ENCODE measurements at regions not wholly inside any gene's neighbourhood (a gene's known extent, or its start where the extent isn't known, plus 50 kb on each side); places are given as distances from the start of the nearest gene placed in this dataset.

DNA sequence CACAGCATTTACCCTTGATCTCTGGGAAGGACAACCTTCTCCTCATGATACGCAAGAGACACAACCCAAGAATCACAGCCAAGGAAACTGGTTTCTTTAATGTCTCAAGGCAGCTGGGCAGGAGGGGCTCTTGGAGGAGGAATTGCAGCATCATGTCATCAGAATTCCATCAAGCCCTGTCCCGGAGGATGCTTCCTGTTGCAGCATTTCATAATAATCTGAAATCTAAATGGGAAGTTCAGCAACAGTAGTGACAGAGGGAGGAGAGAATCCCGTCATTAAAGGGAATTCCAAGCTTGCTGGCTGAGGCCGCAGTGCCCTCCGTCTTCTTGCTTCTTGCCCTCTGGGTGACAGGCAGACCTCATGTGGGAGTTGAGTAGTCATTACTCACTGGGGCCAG, 192.7 kb downstream of the TENT4A start:
- DNase-seq (ENCODE audit: low spot score): no peak
- intact Hi-C loops (cut with DNase I): no loop called here

DNA sequence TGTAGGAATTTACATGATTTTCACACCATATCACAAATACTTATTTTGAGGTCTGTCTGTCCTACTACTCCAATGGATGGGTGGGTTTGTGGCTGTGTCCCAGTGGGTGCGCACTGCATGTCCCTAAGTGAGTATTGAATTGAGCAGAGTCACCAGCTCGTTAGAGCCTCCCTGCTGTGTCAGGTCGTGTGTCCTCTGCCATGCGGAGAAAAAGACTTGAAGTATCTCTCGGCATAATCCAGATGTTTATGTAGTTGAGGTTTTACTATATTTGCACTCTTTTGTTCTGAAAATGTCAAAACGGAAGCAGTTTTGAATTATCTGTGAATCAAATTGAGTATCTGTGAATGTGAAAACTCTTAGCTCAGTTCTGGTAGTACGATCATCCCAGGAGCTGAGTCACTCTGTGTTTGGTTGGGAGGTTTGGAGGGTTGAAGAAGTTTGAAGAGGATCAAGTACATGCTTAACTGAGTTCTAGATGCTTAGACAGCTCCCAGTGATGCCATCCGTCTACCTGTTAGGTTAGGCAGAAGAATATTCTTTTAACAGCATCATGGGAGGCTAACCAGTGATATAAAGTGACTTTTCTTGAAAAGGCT, 194.2 kb downstream of the TENT4A start:
- intact Hi-C loops (cut with DNase I): no loop called here
- no peak for DNase-seq (ENCODE audit: low spot score)

DNA sequence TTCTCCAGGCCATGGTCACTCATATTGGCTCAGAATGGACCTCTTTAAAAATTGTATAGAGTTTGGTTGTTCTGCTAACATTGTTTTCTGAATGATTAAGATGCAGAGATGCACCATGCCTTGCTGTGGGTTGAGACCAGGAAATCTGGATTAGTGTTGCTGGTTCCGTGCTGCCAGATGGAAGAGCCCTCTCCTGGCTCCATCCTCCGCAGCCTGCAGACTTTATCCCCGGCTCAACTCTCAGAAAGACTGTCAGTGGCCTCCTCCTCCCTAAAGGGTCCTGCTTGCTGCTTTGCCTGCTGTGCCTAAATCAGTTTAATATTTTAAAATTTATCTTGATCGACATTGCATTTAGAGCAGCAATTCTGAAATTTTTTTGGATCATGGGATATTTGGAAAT, 196.7 kb downstream of the TENT4A start:
- DNase-seq (ENCODE audit: low spot score): no peak

DNA sequence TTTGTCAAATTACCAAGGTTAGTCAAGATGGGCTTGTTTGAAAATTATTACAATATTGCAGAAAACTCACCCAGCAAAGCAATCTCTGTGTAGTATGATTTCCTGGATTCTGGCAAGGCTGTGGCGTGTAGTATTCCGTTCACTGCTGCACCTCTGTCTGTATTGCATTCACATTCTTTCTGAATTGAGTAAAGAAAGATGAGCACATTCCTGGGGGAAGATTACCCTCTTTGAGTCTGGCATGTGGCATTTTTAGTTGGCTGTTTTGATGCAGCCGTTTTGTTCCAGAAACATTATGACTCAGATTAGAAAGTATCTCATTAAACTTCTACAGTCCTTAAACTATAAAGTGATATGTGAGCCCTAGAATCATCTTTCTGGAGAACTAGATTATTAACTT, 197.7 kb downstream of the TENT4A start:
- intact Hi-C loops (cut with DNase I): no loop called here
- DNase-seq (ENCODE audit: low spot score): no peak

More for the DNA sequence above, 196.7 kb downstream of the TENT4A start:
- intact Hi-C loops (cut with DNase I): no loop called here

DNA sequence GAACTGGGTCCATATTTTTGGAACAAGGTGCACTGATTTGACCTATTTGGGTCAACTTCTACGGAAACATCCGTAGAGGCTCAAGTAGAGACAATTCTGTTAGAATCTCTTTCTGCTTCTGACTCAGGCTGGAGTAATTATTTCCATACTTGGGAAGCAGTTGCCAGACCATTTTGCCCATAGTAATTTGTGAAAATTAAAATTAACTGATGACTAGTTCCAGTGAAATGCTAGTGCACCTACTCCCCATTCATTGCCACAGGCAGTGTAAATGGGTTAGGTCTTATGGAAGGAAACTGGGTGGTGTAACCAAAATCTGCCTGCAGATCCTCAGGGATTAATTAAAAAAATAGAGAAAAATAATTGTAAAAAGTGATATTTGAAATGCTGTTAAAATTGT, 201.1 kb downstream of the TENT4A start:
- intact Hi-C loops (cut with DNase I): no loop called here

DNA sequence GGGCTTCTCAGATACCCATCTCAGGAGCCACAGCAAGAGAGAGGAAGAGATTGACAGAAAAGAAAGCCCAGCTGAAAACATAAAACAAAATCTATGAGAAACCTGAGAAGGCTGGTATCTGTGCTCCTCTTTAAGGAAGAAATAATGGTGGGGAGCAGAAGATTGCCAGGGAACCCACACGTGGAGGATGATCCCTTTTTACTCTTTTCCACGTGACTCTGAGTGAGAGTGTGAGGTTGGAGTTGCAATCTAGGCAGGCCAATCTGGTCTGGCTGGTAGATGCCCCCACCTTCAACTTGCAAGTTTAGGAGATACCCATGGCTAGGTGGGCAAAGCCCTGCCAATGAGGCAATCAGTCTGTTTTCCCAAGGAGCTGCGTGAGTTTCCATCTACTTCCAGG, 202.3 kb downstream of the TENT4A start:
- intact Hi-C loops (cut with DNase I): no loop called here
- no peak for DNase-seq (ENCODE audit: low spot score)

More for the DNA sequence above, 201.1 kb downstream of the TENT4A start:
- DNase-seq (ENCODE audit: low spot score): no peak

DNA sequence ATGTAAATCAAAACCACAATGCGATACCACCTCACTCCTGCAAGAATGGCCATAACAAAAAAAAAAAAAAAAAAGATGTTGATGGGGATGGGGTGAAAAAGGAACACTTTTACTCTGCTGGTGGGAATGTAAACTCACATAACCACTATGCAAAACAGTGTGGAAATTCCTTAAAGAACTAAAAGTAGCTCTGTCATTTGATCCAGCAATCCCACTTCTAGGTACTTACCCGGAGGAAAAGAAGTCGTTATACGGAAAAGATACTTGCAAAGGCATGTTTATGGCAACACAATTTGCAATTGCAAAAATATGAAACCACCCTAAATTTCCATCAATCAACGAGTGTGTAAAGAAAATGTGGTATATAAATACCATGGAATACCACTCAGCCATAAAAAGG, 205.0 kb downstream of the TENT4A start:
- no peak for DNase-seq (ENCODE audit: low spot score)
- intact Hi-C loops (cut with DNase I): no loop called here

DNA sequence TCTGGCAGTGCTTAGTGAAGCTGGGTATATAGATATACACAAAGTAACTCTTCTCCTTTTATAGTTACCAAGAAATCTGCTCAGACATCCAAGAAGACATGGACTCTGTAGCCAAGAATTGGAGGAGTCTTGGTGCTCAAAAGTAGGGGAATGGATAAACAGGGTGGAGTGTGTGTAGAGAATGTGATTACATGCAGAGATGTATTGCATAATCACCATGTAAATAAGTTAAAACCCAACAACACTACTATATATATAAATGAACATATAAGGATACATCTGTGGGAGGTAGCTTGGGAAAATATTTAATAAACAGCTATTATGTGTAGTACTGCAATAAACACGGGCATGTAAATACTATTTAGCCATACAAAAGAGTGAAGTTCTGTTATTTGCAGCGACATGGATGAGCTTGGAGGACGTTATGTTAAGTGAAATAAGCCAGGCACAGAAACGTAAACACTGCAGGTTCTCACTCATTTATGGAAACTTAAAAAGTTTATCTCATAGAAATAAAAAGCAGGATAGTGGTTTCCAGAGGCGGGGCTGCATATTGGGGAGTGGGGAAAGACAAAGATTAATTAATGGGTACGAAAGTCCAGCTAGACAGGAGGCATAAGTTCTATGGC, 207.5 kb downstream of the TENT4A start:
- intact Hi-C loops (cut with DNase I): no loop called here
- DNase-seq (ENCODE audit: low spot score): no peak

DNA sequence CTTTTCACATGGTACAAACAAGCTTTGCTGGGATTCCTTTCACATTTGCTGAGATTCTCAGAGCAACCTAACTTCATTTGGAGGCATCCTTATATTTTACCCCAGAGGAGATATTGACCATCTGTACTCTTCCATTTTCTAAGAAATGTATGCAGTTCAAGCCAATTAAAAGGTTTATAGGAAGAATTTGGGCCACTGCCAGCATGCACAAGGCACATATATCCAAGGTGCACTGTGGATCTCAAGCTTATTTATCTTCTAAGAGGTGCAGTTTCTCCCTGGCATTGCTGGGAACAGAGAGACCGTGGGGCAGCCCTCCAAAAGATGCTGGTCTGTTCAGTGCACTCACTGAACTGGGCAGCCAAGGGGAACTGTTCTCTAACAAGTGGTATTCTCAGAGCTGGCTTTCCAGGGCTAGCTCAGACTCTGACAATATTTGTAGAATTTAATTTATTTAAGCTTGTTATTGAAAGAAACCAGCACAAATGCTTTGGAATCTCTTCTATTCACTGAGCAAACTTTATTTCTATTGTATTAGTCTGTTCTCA, 213.3 kb downstream of the TENT4A start:
- intact Hi-C loops (cut with DNase I): no loop called here
- DNase-seq (ENCODE audit: low spot score): no peak

DNA sequence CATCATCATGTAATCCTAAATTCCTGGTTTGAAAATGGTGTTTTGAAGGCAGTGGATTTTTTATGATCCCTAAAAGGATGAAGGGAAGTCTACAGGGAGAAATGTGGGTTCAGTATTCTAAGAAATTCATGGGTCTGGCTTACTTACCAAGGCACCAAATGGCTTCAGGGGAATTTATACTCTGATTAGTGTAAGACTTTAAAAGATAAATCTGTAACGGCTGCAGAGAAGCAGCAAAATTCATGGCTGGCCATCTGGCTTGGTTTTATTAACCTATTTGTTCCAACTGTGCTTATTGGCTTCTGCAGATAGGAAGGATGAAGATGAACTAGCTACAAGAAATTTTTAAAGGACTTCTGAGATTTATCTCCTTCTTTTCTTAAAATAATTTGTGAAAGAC, 222.8 kb downstream of the TENT4A start:
- intact Hi-C loops (cut with DNase I): no loop called here
- DNase-seq (ENCODE audit: low spot score): no peak

DNA sequence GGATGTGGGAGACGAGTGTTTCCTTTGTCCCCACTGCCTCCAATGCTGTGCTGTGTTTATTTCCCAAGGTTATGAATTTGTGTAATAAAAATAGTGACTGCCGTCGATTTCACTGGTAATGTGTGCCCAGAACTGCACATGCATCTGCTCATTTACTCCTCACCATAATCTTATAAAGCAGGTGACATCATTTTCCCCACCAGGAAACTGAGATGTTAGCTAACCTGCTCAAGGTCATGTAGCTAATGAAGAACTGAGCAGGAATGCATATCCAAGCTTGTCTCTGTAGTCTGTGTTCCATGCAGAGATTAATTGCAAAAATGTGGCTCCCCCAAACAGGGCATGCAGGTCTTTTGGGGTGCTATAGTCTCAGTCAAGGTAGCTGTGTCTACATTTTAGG, 224.4 kb downstream of the TENT4A start:
- intact Hi-C loops (cut with DNase I): no loop called here
- no peak for DNase-seq (ENCODE audit: low spot score)

DNA sequence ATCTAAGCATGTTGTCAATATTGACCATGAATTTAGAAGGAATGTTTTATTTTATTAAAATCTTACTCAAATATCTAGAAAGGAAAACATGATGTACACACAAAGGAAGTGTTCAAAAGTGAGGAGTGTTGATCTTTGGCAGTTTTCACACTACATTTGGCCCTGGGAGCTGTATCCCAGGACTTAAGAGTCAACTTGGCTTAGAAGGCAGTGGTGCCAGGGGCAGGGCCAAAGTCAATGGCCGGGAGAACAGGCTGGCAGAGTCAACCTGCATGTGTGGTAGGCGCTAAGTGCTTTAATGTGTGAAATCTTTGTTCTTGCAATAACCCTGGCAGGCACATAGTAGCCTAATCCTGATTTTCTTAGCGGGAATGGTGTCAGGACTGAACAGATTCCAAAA, 228.4 kb downstream of the TENT4A start:
- intact Hi-C loops (cut with DNase I): no loop called here
- no peak for DNase-seq (ENCODE audit: low spot score)

DNA sequence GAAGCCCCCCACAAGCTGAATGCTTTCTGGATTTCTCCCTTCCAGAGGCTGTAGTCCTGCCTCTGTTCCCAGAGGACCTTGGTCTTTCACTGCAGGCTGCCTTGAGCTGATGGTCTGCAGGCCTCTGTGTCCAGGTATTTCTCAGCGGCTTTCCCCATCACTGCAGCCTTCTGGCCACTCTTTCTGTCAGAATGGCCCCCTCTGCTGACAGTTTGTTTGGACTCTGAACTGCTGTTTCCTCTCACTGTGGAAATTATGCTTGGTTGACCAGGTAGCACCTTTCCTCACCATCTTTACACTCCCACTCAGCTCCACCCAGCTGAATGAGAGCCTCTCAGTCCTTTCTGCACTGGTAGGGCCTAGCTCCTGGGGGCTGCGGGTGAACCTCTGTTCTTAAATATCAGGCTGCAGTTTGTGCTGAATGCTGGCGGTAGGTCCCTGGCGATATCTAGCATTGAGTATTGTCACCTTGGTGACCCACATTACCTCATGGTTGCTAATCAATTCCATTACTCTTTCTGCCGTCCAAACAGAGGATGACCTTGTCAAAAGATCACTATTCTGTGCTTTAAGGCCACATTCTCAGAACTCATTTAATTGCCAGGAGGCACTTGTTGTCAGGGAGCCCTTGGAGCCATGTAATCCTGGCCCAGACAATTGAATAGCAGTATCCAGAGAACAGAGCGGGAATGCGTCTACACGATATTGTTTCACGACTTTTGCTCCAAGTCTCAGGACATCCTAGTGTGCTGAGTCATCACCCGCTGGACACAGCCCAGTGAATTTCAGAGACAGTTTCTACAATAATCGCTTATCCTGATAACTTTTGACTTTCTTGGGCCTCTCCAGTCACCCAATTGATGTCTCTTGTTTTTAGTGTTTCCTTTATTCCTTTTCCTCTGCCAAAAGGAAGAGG, 230.2 kb downstream of the TENT4A start:
- intact Hi-C loops (cut with DNase I): no loop called here

DNA sequence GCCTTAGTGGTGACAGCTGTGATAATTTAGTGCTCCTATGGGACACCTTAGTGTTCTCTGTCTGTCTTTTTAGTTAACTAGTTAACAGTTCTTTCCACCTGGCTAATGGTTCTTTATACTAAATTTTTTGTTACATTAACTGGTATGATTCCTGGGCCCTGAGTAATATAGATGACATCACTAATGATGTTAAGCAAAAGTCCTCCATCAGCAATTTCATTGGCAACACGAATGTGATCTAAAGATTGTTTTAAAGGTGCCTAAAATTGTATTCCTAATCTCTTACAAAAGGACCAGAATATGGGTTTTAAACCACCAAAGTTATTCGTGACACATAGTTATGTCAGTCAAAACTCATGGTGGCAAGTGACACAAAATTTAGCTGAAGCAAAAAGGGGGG, 235.3 kb downstream of the TENT4A start:
- intact Hi-C loops (cut with DNase I): no loop called here
- no peak for DNase-seq (ENCODE audit: low spot score)

More for the DNA sequence above, 230.2 kb downstream of the TENT4A start:
- DNase-seq (ENCODE audit: low spot score): no peak

DNA sequence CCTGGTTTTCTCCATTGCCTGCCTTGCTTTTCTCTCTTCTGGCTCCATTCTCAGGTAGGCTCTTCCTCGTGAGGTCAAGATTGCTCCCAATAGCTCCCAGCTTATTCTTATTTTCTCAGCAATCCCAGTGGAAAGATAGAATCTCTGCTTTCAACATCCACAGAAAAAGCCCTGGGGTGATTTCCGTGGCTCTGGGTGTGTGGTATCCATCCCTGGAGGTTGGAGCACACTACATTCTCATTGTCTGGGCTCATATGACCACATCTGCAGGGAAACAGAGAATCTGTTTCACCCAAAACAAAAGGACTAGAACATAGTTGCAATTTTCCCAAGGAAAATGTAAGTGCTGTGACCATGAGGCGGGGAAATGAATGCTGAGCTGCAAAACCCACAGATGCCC, 236.0 kb downstream of the TENT4A start:
- no peak for DNase-seq (ENCODE audit: low spot score)
- intact Hi-C loops (cut with DNase I): no loop called here

DNA sequence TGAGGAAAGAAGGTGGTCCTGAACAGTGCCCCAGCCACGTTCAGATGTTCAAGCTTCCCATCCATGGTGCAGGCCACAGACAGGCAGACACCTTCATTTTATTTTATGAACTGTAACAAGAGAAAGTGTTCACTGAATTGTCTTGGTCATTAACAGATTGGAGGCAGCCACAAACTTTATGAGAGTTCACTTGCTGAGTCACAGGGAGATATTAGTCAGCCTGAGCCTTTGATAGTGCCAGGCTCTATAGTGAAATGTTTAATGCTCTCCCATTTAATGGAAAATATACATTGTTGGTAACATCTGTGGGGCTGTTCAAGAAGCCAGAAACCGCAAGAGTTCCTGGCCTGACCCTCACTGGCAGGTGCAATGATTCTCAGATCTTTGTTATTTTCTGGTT, 237.0 kb downstream of the TENT4A start:
- DNase-seq (ENCODE audit: low spot score): no peak

DNA sequence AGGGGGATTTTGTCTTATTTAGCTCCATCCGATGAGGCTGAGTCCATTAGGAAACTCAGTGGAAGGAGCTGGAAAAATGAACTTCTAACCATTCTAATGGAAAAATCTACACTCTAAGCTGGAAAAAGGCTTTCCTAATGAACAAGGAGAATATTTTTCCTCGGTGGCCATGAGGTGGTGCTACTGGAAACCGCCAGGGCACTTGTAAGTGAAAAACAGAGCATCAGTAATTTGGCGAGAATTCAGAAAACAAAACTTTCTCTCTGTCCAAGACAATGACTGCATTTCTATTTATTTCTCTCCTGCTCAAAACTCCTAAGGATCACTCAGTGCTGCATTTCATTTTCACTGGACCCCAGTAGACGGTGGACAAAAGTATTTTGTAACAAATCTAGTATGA, 237.6 kb downstream of the TENT4A start:
- intact Hi-C loops (cut with DNase I): no loop called here

More for the DNA sequence above, 237.0 kb downstream of the TENT4A start:
- intact Hi-C loops (cut with DNase I): no loop called here

DNA sequence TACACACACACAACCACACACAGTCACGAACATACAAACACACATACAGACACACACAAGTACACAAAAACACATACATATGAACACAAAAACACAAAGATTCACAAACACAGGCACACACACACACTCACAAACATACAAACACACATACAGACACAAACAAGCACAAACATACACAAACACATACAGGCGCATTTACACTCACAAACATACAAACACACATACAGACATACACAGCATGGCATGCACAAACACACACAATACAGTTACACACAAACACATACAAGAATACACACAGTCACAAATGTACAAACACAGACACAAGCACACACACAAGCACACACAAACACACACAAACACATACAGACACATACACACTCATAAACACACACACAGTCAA, 247.9 kb downstream of the TENT4A start:
- intact Hi-C loops (cut with DNase I): loop anchor here in 1 of 2 donors (5.0 kb wide), 1 partner anchor 296 kb away; no protein-coding TSS in a partner anchor
- no peak for DNase-seq (ENCODE audit: low spot score)

More for the DNA sequence above, 237.6 kb downstream of the TENT4A start:
- DNase-seq (ENCODE audit: low spot score): no peak

DNA sequence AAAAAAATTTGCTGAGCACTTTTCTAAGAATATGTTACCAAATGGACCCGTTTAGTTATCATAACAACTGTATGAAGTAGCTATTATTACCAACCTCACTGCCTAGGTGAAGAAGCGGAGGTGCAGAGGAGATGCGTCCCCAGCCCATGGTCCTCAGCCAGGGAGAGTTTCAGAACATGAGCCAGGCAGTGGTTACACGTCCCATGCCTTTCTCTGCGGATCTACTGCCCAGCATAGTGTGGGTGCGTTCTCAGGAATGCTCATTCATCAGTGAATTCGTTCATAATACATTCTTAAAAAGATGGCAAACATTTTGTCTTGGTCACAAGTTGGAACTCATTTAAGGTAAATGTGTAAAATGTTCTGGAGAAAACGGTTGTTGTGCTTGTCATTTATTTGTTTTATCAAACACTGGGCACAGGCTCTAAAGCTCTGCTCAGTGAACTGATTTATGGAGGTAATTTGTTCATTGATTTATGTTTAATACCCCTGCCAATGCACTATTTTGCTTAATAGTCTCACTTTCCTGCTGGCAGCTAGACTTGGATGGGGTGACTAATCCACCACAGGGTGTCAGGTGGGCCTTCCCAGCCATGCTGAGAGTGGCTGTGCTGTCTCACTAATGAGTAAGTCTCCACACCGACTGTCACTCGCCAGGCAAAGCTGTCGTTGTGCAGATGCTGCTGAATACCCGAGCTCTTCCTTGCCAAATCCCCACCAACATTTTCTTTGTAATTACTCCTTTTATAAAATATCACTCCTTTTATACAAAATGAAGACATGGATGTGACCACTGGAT, 248.8 kb downstream of the TENT4A start:
- no peak for DNase-seq (ENCODE audit: low spot score)
- intact Hi-C loops (cut with DNase I): loop anchor here in 1 of 2 donors (5.0 kb wide), 1 partner anchor 295 kb away; no protein-coding TSS in a partner anchor
